ENCODE measurements at regions not wholly inside any gene's neighbourhood (a gene's known extent, or its start where the extent isn't known, plus 50 kb on each side); places are given as distances from the start of the nearest gene placed in this dataset.

DNA sequence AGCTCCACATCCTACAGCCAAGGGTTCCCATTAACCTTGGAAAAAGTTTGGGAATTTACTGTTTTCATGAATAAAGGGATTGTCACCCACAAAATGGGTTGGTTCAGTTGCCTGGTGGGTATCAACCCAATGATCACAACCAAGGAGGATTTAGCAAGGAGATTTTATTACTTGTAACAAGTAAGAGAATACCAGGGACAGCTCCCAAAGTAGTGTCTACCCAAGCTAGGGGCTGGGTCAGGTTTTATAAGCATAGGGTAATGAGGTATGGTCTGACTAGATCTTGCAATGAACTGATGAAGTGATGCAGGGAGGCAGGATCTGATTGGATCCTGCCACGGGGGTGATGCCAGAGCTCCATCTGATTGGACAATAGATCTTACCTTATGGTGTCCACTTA, 681.8 kb downstream of the SLC4A3 start:
- H3K27ac ChIP-seq = no peak overlapping the region
- TF ChIP-seq, protein P1, sequence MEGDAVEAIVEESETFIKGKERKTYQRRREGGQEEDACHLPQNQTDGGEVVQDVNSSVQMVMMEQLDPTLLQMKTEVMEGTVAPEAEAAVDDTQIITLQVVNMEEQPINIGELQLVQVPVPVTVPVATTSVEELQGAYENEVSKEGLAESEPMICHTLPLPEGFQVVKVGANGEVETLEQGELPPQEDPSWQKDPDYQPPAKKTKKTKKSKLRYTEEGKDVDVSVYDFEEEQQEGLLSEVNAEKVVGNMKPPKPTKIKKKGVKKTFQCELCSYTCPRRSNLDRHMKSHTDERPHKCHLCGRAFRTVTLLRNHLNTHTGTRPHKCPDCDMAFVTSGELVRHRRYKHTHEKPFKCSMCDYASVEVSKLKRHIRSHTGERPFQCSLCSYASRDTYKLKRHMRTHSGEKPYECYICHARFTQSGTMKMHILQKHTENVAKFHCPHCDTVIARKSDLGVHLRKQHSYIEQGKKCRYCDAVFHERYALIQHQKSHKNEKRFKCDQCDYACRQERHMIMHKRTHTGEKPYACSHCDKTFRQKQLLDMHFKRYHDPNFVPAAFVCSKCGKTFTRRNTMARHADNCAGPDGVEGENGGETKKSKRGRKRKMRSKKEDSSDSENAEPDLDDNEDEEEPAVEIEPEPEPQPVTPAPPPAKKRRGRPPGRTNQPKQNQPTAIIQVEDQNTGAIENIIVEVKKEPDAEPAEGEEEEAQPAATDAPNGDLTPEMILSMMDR (IDR thresholded peaks at IDR 0.05) = no peak
- H3K4me3 ChIP-seq = no peak overlapping the region
- no peak for DNase-seq (ENCODE audit: low spot score)

DNA sequence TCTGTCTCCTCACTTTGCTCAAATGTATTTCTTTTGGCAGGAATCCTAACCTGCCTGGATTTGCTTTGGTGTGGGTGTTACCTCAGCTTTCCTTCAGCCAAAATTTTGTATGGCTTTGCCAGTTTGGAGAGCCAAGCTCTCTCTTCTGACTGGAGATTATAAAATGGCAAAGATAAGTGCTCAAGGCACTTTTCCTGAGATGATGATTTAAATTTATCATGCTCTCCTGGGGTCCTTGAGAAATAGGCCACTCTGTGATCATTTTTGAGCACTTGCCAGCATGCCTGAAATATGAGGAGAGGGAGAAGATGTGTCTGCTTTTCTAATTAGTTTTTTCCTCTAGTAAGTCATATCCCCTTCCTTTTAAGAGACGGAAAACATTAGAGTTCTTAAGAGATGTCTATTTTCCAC, 683.0 kb downstream of the SLC4A3 start:
- H3K4me3 ChIP-seq = no peak overlapping the region
- no peak overlapping the region for H3K27ac ChIP-seq
- TF ChIP-seq, protein P1 (IDR thresholded peaks at IDR 0.05) = no peak
- no peak for DNase-seq (ENCODE audit: low spot score)

DNA sequence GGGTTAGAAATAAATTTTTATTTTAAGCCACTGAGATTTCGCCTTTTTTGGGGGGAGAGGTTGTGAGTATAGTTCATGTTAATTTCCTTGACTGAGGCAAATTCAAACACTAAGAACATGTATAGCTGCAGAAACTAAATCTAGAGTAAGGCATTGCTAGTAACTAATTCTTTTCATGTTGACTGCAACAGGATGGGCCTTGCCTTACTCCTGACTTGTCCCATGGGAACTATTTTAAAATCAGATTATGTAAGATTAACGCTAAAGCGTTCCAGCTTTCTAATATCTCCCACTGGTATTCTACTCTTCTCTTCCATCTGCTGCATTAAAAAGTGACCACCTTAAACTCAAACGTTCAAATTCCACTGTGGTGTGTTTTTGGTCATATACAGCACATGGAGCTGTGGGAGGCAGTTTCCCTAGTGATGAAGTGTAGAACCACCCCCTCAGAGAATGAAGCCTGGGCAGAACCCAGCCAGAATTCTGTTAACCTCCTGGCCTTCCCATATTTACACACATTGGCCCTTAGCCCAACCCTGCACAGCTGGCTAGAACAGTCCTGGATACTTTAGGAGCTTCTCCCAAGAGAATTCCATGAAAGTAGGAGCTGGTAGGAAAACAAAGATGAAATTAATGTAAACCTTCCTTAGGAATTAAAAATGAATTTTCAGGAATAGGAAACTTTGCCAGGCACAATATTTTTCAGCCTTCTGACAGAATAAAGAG, 687.8 kb downstream of the SLC4A3 start:
- DNase-seq (ENCODE audit: low spot score) = no peak
- TF ChIP-seq, protein P1 (IDR thresholded peaks at IDR 0.05) = no peak
- H3K27ac ChIP-seq = no peak overlapping the region
- H3K4me3 ChIP-seq = no peak overlapping the region

DNA sequence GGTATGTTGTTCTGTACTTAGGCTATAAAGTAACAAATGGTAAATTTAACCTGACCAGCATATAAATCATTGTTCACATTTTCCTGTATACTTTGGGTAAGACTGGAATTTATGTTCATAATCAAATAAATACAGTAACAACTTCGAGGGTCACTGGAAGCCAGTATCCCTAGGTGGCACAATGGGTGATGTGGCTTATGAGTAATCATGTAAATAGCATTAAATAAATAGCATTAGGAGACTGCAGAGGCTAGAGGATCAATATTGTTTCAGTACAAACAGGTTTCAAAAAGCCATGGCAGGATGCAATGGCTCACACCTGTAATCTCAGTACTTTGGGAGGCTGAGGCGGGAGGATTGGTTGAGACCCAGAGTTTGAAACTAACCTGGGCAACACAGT, 690.6 kb downstream of the SLC4A3 start:
- no peak for DNase-seq (ENCODE audit: low spot score)
- Histone ChIP-seq H3K4me3 (no peak overlapping the region), H3K27ac (no peak overlapping the region)
- TF ChIP-seq, protein P1 (IDR thresholded peaks at IDR 0.05) = no peak

DNA sequence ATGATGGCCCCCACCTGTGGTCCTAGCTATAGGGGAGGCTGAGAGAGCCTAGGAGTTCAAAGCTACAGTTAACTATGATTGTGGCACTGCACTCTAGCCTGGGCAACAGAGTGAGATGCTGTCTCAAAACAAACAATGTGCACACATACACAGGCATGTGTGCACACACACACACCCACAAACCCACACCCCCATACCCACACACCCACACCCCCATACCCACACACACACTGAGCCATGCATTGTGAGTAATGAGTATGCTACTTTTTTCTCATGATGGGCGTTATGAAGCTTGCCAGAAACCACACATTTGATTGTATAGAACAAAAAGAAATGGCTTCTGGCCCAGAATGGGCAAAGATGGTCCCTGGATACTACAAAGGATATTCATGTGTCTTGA, 691.1 kb downstream of the SLC4A3 start:
- TF ChIP-seq, protein P1 (IDR thresholded peaks at IDR 0.05) = no peak
- Histone ChIP-seq H3K27ac (no peak overlapping the region), H3K4me3 (no peak overlapping the region)
- DNase-seq (ENCODE audit: low spot score) = no peak

DNA sequence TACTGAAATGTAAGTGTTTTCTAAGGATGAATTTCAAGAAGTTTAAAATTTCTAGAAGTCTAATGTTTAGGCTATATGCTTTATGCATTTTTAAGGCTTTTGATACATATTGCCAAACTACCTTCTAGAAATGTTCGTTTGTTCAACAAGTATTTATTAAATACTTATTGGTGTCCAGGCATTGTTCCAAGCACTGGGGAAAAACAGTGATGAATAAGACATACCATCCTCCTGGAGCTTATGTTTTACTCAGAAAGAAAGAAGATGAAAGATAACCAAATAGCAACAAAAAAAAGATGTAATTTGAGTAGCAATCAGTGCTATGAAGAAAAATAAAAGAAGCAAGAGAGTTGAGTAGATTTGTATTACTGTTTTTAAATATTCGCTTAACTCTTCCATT, 692.9 kb downstream of the SLC4A3 start:
- Histone ChIP-seq H3K4me3 (no peak overlapping the region), H3K27ac (no peak overlapping the region)
- DNase-seq (ENCODE audit: low spot score) = no peak
- TF ChIP-seq, protein P1 (IDR thresholded peaks at IDR 0.05) = no peak

DNA sequence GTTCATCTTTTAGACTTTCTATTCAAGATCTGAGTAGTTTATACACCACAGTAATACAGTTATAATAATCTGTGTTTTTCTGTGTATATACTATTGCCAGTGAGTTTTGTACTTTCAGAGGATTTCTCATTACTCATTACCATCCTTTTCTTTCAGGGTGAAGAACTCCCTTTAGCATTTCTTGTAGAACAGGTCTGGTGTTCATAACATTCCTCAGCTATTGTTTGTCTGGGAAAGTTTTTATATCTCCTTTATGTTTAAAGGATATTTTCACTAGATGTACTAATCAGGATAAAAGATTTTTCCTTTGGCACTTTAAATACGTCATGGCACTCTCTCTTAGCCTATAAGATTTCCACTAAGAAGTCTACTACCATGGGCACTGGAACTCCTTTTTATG, 705.5 kb downstream of the SLC4A3 start:
- Histone ChIP-seq H3K4me3 (no peak overlapping the region), H3K27ac (no peak overlapping the region)
- no peak for DNase-seq (ENCODE audit: low spot score)
- TF ChIP-seq, protein P1 (IDR thresholded peaks at IDR 0.05) = no peak
